ENCODE measurements at regions not wholly inside any gene's neighbourhood (a gene's known extent, or its start where the extent isn't known, plus 50 kb on each side); places are given as distances from the start of the nearest gene placed in this dataset.

GRCh38 chr5:175211956-175212756 is 231.8 kb downstream of the DRD1 start:
- TF ChIP-seq POLR2A (IDR thresholded peaks at IDR 0.05; ENCODE audit: low read depth, low read length): no peak
- no peak for TF ChIP-seq TAF1 (IDR thresholded peaks at IDR 0.05; ENCODE audit: borderline replicate concordance, low read depth, low read length)
- TF ChIP-seq POLR2AphosphoS5 (IDR thresholded peaks at IDR 0.05; ENCODE audit: low read depth, low read length): no peak
- no peak for FAIRE-seq
- DNase-seq (ENCODE audit: insufficient read length): no peak

- DNase-seq (ENCODE audit: insufficient read length): no peak
- TF ChIP-seq TAF1 (IDR thresholded peaks at IDR 0.05; ENCODE audit: borderline replicate concordance, low read depth, low read length) (no peak), POLR2A (IDR thresholded peaks at IDR 0.05; ENCODE audit: low read depth, low read length) (no peak), POLR2AphosphoS5 (IDR thresholded peaks at IDR 0.05; ENCODE audit: low read depth, low read length) (no peak)
- no peak for FAIRE-seq
These were observed 236.5 kb downstream of the DRD1 start for GRCh38 chr5:175207321-175208040.

- FAIRE-seq (no peak), DNase-seq (ENCODE audit: insufficient read length) (no peak)
- no peak for TF ChIP-seq POLR2AphosphoS5 (IDR thresholded peaks at IDR 0.05; ENCODE audit: low read depth, low read length)
These were observed 237.3 kb downstream of the DRD1 start for GRCh38 chr5:175206669-175207068.

GRCh38 chr5:175202463-175203068 is 241.4 kb downstream of the DRD1 start:
- FAIRE-seq (no peak), DNase-seq (ENCODE audit: insufficient read length) (no peak)
- TF ChIP-seq POLR2A (IDR thresholded peaks at IDR 0.05; ENCODE audit: low read depth, low read length) (no peak), TAF1 (IDR thresholded peaks at IDR 0.05; ENCODE audit: borderline replicate concordance, low read depth, low read length) (no peak), POLR2AphosphoS5 (IDR thresholded peaks at IDR 0.05; ENCODE audit: low read depth, low read length) (no peak)

DNA sequence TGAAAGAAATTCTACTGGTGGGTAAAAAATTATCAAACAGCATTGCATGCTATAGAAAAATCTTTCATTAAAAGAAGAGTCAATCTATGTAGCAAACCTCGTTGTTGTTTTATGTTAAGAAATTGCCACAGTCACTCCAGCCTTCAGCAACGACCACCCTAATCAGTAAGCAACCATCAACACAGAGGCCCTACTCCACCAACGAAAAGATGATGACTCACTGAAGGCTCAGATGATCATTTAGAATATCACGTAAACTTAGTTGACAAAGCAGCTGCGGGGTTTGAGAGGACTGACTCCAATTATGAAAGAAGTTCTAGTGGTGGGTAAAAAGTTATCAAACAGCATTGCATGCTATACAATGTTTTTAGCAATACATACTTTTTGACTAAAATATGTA is 242.6 kb downstream of the DRD1 start:
- no peak for DNase-seq (ENCODE audit: insufficient read length)
- no peak for TF ChIP-seq POLR2A (IDR thresholded peaks at IDR 0.05; ENCODE audit: low read depth, low read length)
- no peak for TF ChIP-seq TAF1 (IDR thresholded peaks at IDR 0.05; ENCODE audit: borderline replicate concordance, low read depth, low read length)
- no peak for TF ChIP-seq POLR2AphosphoS5 (IDR thresholded peaks at IDR 0.05; ENCODE audit: low read depth, low read length)
- FAIRE-seq: no peak

- TF ChIP-seq POLR2A (IDR thresholded peaks at IDR 0.05; ENCODE audit: low read depth, low read length): no peak
- no peak for TF ChIP-seq POLR2AphosphoS5 (IDR thresholded peaks at IDR 0.05; ENCODE audit: low read depth, low read length)
- no peak for TF ChIP-seq TAF1 (IDR thresholded peaks at IDR 0.05; ENCODE audit: borderline replicate concordance, low read depth, low read length)
- no peak for DNase-seq (ENCODE audit: insufficient read length)
- FAIRE-seq: no peak
These were observed 248.0 kb downstream of the DRD1 start for GRCh38 chr5:175195698-175196656.

DNA sequence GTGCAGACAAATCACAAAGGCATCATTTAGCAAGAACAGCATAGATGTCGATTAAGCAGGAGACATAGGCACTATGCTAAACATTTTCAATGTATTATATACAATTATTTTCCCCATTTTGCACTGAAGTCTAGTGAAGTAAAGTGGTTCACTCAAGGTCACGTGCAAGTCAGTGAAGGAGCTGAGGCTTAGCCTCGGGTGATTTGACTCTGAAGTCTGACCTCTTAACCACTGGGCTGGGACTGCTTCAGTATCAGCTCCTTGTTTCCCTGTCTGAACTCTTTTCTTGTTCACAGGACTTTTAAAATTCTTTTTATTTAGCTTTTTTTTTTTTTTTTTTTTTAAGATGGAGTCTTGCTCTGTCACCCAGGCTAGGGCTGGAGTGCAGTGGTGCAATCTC is 262.7 kb downstream of the DRD1 start:
- FAIRE-seq (no peak), DNase-seq (ENCODE audit: insufficient read length) (no peak)
- TF ChIP-seq TAF1 (IDR thresholded peaks at IDR 0.05; ENCODE audit: borderline replicate concordance, low read depth, low read length) (no peak), POLR2AphosphoS5 (IDR thresholded peaks at IDR 0.05; ENCODE audit: low read depth, low read length) (no peak), POLR2A (IDR thresholded peaks at IDR 0.05; ENCODE audit: low read depth, low read length) (no peak)

- DNase-seq (ENCODE audit: insufficient read length) (no peak), FAIRE-seq (no peak)
- TF ChIP-seq POLR2AphosphoS5 (IDR thresholded peaks at IDR 0.05; ENCODE audit: low read depth, low read length) (no peak), TAF1 (IDR thresholded peaks at IDR 0.05; ENCODE audit: borderline replicate concordance, low read depth, low read length) (no peak), POLR2A (IDR thresholded peaks at IDR 0.05; ENCODE audit: low read depth, low read length) (no peak)
These were observed 273.1 kb downstream of the DRD1 start for GRCh38 chr5:175170899-175171298.

- FAIRE-seq (no peak), DNase-seq (ENCODE audit: insufficient read length) (no peak)
- TF ChIP-seq TAF1 (IDR thresholded peaks at IDR 0.05; ENCODE audit: borderline replicate concordance, low read depth, low read length) (no peak), POLR2A (IDR thresholded peaks at IDR 0.05; ENCODE audit: low read depth, low read length) (no peak), POLR2AphosphoS5 (IDR thresholded peaks at IDR 0.05; ENCODE audit: low read depth, low read length) (no peak)
These were observed 275.0 kb downstream of the DRD1 start for GRCh38 chr5:175168882-175169507.

GRCh38 chr5:175166026-175166425 is 278.0 kb downstream of the DRD1 start:
- FAIRE-seq: no peak
- DNase-seq (ENCODE audit: insufficient read length): no peak
- TF ChIP-seq TAF1 (IDR thresholded peaks at IDR 0.05; ENCODE audit: borderline replicate concordance, low read depth, low read length) (no peak), POLR2AphosphoS5 (IDR thresholded peaks at IDR 0.05; ENCODE audit: low read depth, low read length) (no peak), POLR2A (IDR thresholded peaks at IDR 0.05; ENCODE audit: low read depth, low read length) (no peak)
